Mesothelial cell of epicardium (in vitro differentiated cells): ENCODE measurements at regions not wholly inside any gene's neighbourhood (a gene's known extent, or its start where the extent isn't known, plus 50 kb on each side); places are given as distances from the start of the nearest gene placed in this dataset.

Experiments used
- DNase-seq, 2 experiments: peaks; one replicate each; pipeline ENCODE4 v3.0.0; 2021; ENCODE audit warnings: low spot score in 2 of 2; ENCODE audit not compliant: unreplicated experiment in 2 of 2
- H3K27ac Mint-ChIP-seq: 2 replicates; pipeline ENCODE4 v1.8.0; 2021; ENCODE audit warnings: mixed read lengths
- H3K27me3 Mint-ChIP-seq: 2 replicates; pipeline ENCODE4 v1.8.0; 2021; ENCODE audit warnings: low read depth, mixed read lengths
- H3K36me3 Mint-ChIP-seq: 2 replicates; pipeline ENCODE4 v1.8.0; 2021; ENCODE audit warnings: mixed read lengths
- H3K4me1 Mint-ChIP-seq: 2 replicates; pipeline ENCODE4 v1.8.0; 2021; ENCODE audit warnings: mixed read lengths
- H3K4me3 Mint-ChIP-seq: 2 replicates; pipeline ENCODE4 v1.8.0; 2021; ENCODE audit warnings: mild to moderate bottlenecking, moderate library complexity, mixed read lengths
- H3K9me3 Mint-ChIP-seq: 2 replicates; pipeline ENCODE4 v1.8.0; 2021; ENCODE audit warnings: mixed read lengths
- TF ChIP-seq, protein P1 (sequence below): fragments of 200-600 bp; sonication (generic); IDR thresholded peaks from one replicate; pipeline ENCODE4 v1.5.0; 2021; ENCODE audit warnings: antibody characterized with exemption; ENCODE audit not compliant: unreplicated experiment

- H3K9me3 Mint-ChIP-seq, result no peaks in the 10 kb centered on the region
- TF ChIP-seq, protein P1, sequence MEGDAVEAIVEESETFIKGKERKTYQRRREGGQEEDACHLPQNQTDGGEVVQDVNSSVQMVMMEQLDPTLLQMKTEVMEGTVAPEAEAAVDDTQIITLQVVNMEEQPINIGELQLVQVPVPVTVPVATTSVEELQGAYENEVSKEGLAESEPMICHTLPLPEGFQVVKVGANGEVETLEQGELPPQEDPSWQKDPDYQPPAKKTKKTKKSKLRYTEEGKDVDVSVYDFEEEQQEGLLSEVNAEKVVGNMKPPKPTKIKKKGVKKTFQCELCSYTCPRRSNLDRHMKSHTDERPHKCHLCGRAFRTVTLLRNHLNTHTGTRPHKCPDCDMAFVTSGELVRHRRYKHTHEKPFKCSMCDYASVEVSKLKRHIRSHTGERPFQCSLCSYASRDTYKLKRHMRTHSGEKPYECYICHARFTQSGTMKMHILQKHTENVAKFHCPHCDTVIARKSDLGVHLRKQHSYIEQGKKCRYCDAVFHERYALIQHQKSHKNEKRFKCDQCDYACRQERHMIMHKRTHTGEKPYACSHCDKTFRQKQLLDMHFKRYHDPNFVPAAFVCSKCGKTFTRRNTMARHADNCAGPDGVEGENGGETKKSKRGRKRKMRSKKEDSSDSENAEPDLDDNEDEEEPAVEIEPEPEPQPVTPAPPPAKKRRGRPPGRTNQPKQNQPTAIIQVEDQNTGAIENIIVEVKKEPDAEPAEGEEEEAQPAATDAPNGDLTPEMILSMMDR, result no peak
- H3K4me3 Mint-ChIP-seq, result no peak overlapping the region
- H3K27me3 Mint-ChIP-seq, result peaks cover 55% of the 10 kb centered on the region
- no peak for DNase-seq
- H3K27ac Mint-ChIP-seq, result no peak overlapping the region
- no peaks in the 10 kb centered on the region for H3K36me3 Mint-ChIP-seq
- H3K4me1 Mint-ChIP-seq, result peaks cover 4% of the 10 kb centered on the region
Measured at GRCh38 chr22:22139364-22139763, 105.2 kb upstream of the VPREB1 start.

DNA sequence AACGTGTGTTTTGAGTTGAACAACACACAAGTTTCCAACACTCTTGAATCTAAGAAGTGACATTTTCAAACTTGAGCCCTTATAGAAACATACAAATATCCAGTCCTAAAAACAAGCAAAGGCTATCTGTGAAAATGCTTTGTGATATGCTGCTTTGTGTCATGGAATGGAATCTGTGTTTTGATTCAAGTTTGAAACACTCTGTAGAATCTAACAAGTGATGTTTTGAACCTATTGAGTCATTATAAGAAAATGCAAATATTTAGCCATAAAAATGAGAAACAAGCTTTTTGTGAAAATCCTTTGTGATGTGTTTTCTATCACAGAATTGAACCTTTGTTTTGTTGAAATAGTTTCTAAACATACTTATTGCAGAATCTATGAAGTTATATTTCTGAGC, 105.7 kb upstream of the VPREB1 start:
- H3K27me3 Mint-ChIP-seq, result peaks cover 55% of the 10 kb centered on the region
- no peak for DNase-seq
- peaks cover 4% of the 10 kb centered on the region for H3K4me1 Mint-ChIP-seq

DNA sequence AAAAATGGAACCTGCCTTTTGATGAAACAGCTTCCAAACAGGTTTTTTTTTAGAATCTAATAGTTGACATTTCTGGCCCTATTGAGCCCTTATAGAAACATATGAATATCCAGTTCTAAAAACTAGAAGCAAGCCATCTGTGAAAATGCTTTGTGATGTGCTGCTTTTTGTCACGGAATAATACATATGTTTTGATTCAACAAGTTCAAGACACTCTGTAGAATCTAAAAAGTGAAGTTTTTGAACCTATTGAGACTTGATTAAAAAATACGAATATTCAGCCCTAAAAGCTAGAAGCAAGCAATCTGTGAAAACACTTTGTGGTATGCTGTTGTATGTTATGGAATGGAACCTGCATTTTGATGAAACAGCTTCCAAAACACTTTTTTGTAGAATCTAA, 106.7 kb upstream of the VPREB1 start:
- Mint-ChIP-seq H3K27ac (no peak overlapping the region), H3K4me1 (peaks cover 1% of the 10 kb centered on the region), H3K9me3 (no peaks in the 10 kb centered on the region), H3K36me3 (no peaks in the 10 kb centered on the region), H3K27me3 (peaks cover 50% of the 10 kb centered on the region), H3K4me3 (no peak overlapping the region)
- TF ChIP-seq, protein P1, result no peak
- DNase-seq, result no peak

More for the DNA sequence above, 105.7 kb upstream of the VPREB1 start:
- TF ChIP-seq, protein P1, result no peak
- Mint-ChIP-seq H3K4me3 (no peak overlapping the region), H3K9me3 (no peaks in the 10 kb centered on the region), H3K36me3 (no peaks in the 10 kb centered on the region), H3K27ac (no peak overlapping the region)

GRCh38 chr22:22133910-22134309, 110.7 kb upstream of the VPREB1 start:
- H3K4me1 Mint-ChIP-seq, result no peaks in the 10 kb centered on the region
- H3K27ac Mint-ChIP-seq, result no peak overlapping the region
- peaks cover 32% of the 10 kb centered on the region for H3K27me3 Mint-ChIP-seq
- no peaks in the 10 kb centered on the region for H3K36me3 Mint-ChIP-seq
- TF ChIP-seq, protein P1, result no peak
- DNase-seq, result no peak
- H3K4me3 Mint-ChIP-seq, result no peak overlapping the region
- no peaks in the 10 kb centered on the region for H3K9me3 Mint-ChIP-seq

DNA sequence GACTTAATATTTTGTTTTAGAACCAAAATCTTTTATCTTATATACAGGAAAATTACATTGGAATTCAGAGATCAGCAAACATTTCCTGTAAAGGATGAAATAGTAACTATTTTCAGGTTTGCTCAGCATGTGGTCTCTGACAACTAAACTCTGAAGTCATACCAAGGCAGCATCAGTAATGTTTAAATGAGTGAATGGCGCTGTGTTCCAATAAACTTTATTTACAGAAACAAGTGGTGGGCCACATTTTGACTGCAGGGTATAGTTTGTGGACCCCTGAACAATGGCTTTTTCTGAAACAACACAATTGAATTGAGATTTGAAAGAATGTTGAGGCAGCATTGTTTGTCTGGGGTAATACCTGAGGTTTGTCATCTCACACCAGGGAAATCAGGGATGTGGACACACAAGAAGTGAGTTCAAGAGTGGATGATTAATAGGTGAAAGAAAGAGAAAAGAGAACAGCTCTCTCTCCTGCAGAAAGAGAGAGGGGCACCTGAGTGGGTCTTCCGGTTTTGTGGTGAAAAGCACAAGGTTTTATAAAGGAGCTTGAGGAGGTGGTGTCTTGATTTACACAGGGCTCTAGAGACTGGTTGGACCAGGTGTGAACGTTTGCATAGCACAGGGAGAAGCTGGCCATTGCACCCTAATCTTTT, 113.5 kb upstream of the VPREB1 start:
- Mint-ChIP-seq H3K27ac (no peak overlapping the region), H3K4me3 (no peak overlapping the region), H3K36me3 (no peaks in the 10 kb centered on the region), H3K9me3 (no peaks in the 10 kb centered on the region), H3K4me1 (no peaks in the 10 kb centered on the region), H3K27me3 (peaks cover 40% of the 10 kb centered on the region)
- TF ChIP-seq, protein P1, result no peak
- DNase-seq, result no peak

DNA sequence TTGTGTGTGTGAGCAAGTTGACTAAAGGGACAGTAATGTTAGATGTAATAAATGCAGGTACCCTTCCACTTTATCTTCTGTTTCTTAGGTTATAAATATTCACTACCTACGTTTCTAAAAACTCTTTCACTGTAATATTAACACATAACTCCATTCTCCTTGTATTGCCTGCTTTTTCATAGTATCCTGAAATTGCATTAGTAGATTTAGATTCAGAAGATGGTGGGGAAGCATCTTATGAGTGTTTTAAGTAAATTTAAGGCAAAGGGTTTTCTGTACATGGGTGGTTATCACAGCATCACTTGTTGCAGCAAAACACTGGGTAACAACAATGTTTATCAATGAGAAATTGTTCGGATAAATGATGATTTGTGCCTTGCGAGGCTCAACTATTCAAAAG, 115.2 kb upstream of the VPREB1 start:
- Mint-ChIP-seq H3K27ac (no peak overlapping the region), H3K4me3 (no peak overlapping the region), H3K36me3 (no peaks in the 10 kb centered on the region), H3K4me1 (no peaks in the 10 kb centered on the region), H3K27me3 (peaks cover 49% of the 10 kb centered on the region), H3K9me3 (no peaks in the 10 kb centered on the region)
- TF ChIP-seq, protein P1, result no peak
- DNase-seq, result no peak
